Left ventricle myocardium inferior (tissue), 1 donor: ENCODE measurements at regions not wholly inside any gene's neighbourhood (a gene's known extent, or its start where the extent isn't known, plus 50 kb on each side); places are given as distances from the start of the nearest gene placed in this dataset.

Experiments
- DNase-seq: peaks from one replicate; pipeline ENCODE4 v3.0.0-alpha.2; 2020
- H3K27ac ChIP-seq: fragments of 200-600 bp; replicated peaks from 2 replicates; pipeline ENCODE4 v1.8.0; 2021
- H3K27me3 ChIP-seq: fragments of 200-600 bp; 2 replicates; pipeline ENCODE4 v1.8.0; 2021; ENCODE audit warnings: low read depth
- H3K36me3 ChIP-seq: fragments of 200-600 bp; 2 replicates; pipeline ENCODE4 v1.8.0; 2021
- H3K4me1 ChIP-seq: fragments of 200-600 bp; 2 replicates; pipeline ENCODE4 v1.8.0; 2021
- H3K4me3 ChIP-seq: fragments of 200-600 bp; 2 replicates; pipeline ENCODE4 v1.8.0; 2021; ENCODE audit warnings: mild to moderate bottlenecking, moderate library complexity
- H3K9me3 ChIP-seq: fragments of 200-600 bp; replicated peaks from 2 replicates; pipeline ENCODE4 v1.8.0; 2021
- CTCF ChIP-seq: fragments of 200-600 bp; IDR thresholded peaks from 2 replicates; pipeline ENCODE4 v1.8.0; 2021; ENCODE audit warnings: antibody characterized with exemption, mild to moderate bottlenecking, borderline replicate concordance
- intact Hi-C: fragments of 100-400 bp; cut with micrococcal nuclease; formaldehyde crosslinking; loops from one replicate; pipeline ENCODE4 v1.11.0; 2022
- donor health status: DM: no; HTN: yes; CAD: no; lungs with severe emphysema.

GRCh38 chr16:17988839-17989238 is 347.7 kb downstream of the NPIPA8 start:
- Histone ChIP-seq H3K9me3 (no peaks in the 10 kb centered on the region), H3K27me3 (peaks cover 47% of the 10 kb centered on the region), H3K36me3 (no peaks in the 10 kb centered on the region), H3K27ac (no peak overlapping the region), H3K4me3 (no peak overlapping the region), H3K4me1 (no peaks in the 10 kb centered on the region)
- no peak for DNase-seq
- no peak for TF ChIP-seq CTCF
- intact Hi-C loops: no loop called here

- DNase-seq: no peak
Observed at GRCh38 chr16:17986991-17987390, 349.5 kb downstream of the NPIPA8 start.

GRCh38 chr16:17984810-17985209 is 351.7 kb downstream of the NPIPA8 start:
- Histone ChIP-seq H3K27ac (no peak overlapping the region), H3K36me3 (no peaks in the 10 kb centered on the region), H3K4me1 (no peaks in the 10 kb centered on the region), H3K9me3 (no peaks in the 10 kb centered on the region), H3K27me3 (peaks cover 21% of the 10 kb centered on the region), H3K4me3 (no peak overlapping the region)
- intact Hi-C loops: no loop called here
- DNase-seq: no peak
- TF ChIP-seq CTCF: no peak

More at GRCh38 chr16:17986991-17987390, 349.5 kb downstream of the NPIPA8 start:
- intact Hi-C loops: no loop called here
- no peaks in the 10 kb centered on the region for H3K36me3 ChIP-seq
- H3K4me1 ChIP-seq: no peaks in the 10 kb centered on the region
- H3K27me3 ChIP-seq: peaks cover 37% of the 10 kb centered on the region
- no peak overlapping the region for H3K4me3 ChIP-seq
- H3K27ac ChIP-seq: no peak overlapping the region
- no peak for TF ChIP-seq CTCF
- no peaks in the 10 kb centered on the region for H3K9me3 ChIP-seq

- intact Hi-C loops: no loop called here
- H3K4me3 ChIP-seq: no peak overlapping the region
- no peaks in the 10 kb centered on the region for H3K36me3 ChIP-seq
- H3K4me1 ChIP-seq: no peaks in the 10 kb centered on the region
- H3K27ac ChIP-seq: no peak overlapping the region
- no peak for TF ChIP-seq CTCF
- DNase-seq: no peak
- H3K9me3 ChIP-seq: no peaks in the 10 kb centered on the region
- H3K27me3 ChIP-seq: peaks cover 13% of the 10 kb centered on the region
Observed at GRCh38 chr16:17983847-17984639, 352.5 kb downstream of the NPIPA8 start.

GRCh38 chr16:17983114-17983513 is 353.4 kb downstream of the NPIPA8 start:
- intact Hi-C loops: no loop called here
- Histone ChIP-seq H3K27me3 (peaks cover 12% of the 10 kb centered on the region), H3K9me3 (no peaks in the 10 kb centered on the region), H3K36me3 (no peaks in the 10 kb centered on the region), H3K4me3 (no peak overlapping the region), H3K27ac (no peak overlapping the region), H3K4me1 (no peaks in the 10 kb centered on the region)
- TF ChIP-seq CTCF: no peak
- no peak for DNase-seq
